ENCODE measurements at regions not wholly inside any gene's neighbourhood (a gene's known extent, or its start where the extent isn't known, plus 50 kb on each side); places are given as distances from the start of the nearest gene placed in this dataset.

- Histone ChIP-seq H4K20me1 (ENCODE audit: insufficient read depth, low read length, poor library complexity, severe bottlenecking) (no peaks in the 10 kb centered on the region), H3F3A (ENCODE audit: low read depth) (no peaks in the 10 kb centered on the region), H3K4me1 (ENCODE audit: insufficient read depth, low read length, poor library complexity, severe bottlenecking) (no peaks in the 10 kb centered on the region), H2AFZ (ENCODE audit: low read length) (no peak overlapping the region), H3K9me2 (replicated peaks; ENCODE audit: low read depth, low read length) (no peaks in the 10 kb centered on the region), H3K4me3 (ENCODE audit: low read length, poor library complexity, severe bottlenecking) (no peak overlapping the region), H3K9ac (ENCODE audit: low read depth, low read length, poor library complexity, severe bottlenecking) (no peak overlapping the region), H3K9me3 (ENCODE audit: insufficient read depth, low read depth, low read length) (no peaks in the 10 kb centered on the region), H3K4me2 (ENCODE audit: low read depth, low read length, poor library complexity, severe bottlenecking) (no peak overlapping the region), H3K27me3 (ENCODE audit: insufficient read depth, low read length, poor library complexity, severe bottlenecking) (no peaks in the 10 kb centered on the region), H3K36me3 (ENCODE audit: insufficient read depth, low read length) (no peaks in the 10 kb centered on the region), H3K79me2 (ENCODE audit: insufficient read depth, low read length) (no peaks in the 10 kb centered on the region)
- TF ChIP-seq CTCF (conservative IDR thresholded peaks at IDR 0.05; ENCODE audit: low read length) (no peak), EZH2phosphoT487 (IDR thresholded peaks at IDR 0.05; ENCODE audit: borderline replicate concordance) (no peak)
These were observed 436.1 kb downstream of the PCDH7 start for GRCh38 chr4:31156221-31156620.

GRCh38 chr4:31160146-31160545 lies 440.0 kb downstream of the PCDH7 start:
- Histone ChIP-seq H3K4me2 (ENCODE audit: low read depth, low read length, poor library complexity, severe bottlenecking) (no peak overlapping the region), H3K9ac (ENCODE audit: low read depth, low read length, poor library complexity, severe bottlenecking) (no peak overlapping the region), H3K9me3 (ENCODE audit: insufficient read depth, low read depth, low read length) (no peaks in the 10 kb centered on the region), H3K4me1 (ENCODE audit: insufficient read depth, low read length, poor library complexity, severe bottlenecking) (no peaks in the 10 kb centered on the region), H3K9me2 (replicated peaks; ENCODE audit: low read depth, low read length) (no peaks in the 10 kb centered on the region), H3K79me2 (ENCODE audit: insufficient read depth, low read length) (no peaks in the 10 kb centered on the region), H2AFZ (ENCODE audit: low read length) (no peak overlapping the region), H3K36me3 (ENCODE audit: insufficient read depth, low read length) (no peaks in the 10 kb centered on the region), H3K4me3 (ENCODE audit: low read length, poor library complexity, severe bottlenecking) (no peak overlapping the region), H3F3A (ENCODE audit: low read depth) (no peaks in the 10 kb centered on the region), H4K20me1 (ENCODE audit: insufficient read depth, low read length, poor library complexity, severe bottlenecking) (no peaks in the 10 kb centered on the region), H3K27me3 (ENCODE audit: insufficient read depth, low read length, poor library complexity, severe bottlenecking) (no peaks in the 10 kb centered on the region)
- no peak for TF ChIP-seq EZH2phosphoT487 (IDR thresholded peaks at IDR 0.05; ENCODE audit: borderline replicate concordance)
- TF ChIP-seq CTCF (conservative IDR thresholded peaks at IDR 0.05; ENCODE audit: low read length), result no peak

- Histone ChIP-seq H4K20me1 (ENCODE audit: insufficient read depth, low read length, poor library complexity, severe bottlenecking) (no peaks in the 10 kb centered on the region), H3K9me3 (ENCODE audit: insufficient read depth, low read depth, low read length) (no peaks in the 10 kb centered on the region), H2AFZ (ENCODE audit: low read length) (no peak overlapping the region), H3F3A (ENCODE audit: low read depth) (no peaks in the 10 kb centered on the region), H3K4me3 (ENCODE audit: low read length, poor library complexity, severe bottlenecking) (no peak overlapping the region), H3K4me2 (ENCODE audit: low read depth, low read length, poor library complexity, severe bottlenecking) (no peak overlapping the region), H3K36me3 (ENCODE audit: insufficient read depth, low read length) (no peaks in the 10 kb centered on the region), H3K27me3 (ENCODE audit: insufficient read depth, low read length, poor library complexity, severe bottlenecking) (no peaks in the 10 kb centered on the region), H3K79me2 (ENCODE audit: insufficient read depth, low read length) (no peaks in the 10 kb centered on the region), H3K9me2 (replicated peaks; ENCODE audit: low read depth, low read length) (no peaks in the 10 kb centered on the region), H3K9ac (ENCODE audit: low read depth, low read length, poor library complexity, severe bottlenecking) (no peak overlapping the region), H3K4me1 (ENCODE audit: insufficient read depth, low read length, poor library complexity, severe bottlenecking) (no peaks in the 10 kb centered on the region)
- TF ChIP-seq CTCF (conservative IDR thresholded peaks at IDR 0.05; ENCODE audit: low read length), result no peak
- TF ChIP-seq EZH2phosphoT487 (IDR thresholded peaks at IDR 0.05; ENCODE audit: borderline replicate concordance), result no peak
These were observed 449.7 kb downstream of the PCDH7 start for GRCh38 chr4:31169846-31170245.

Data from Loucy (cell line).